Ovary (tissue), 7 donors: ENCODE measurements at regions not wholly inside any gene's neighbourhood (a gene's known extent, or its start where the extent isn't known, plus 50 kb on each side); places are given as distances from the start of the nearest gene placed in this dataset.

Experiments
- DNase-seq, 5 donors: peaks; one replicate each; pipeline ENCODE4 v3.0.0-alpha.2; 2019 to 2020
- H3K27ac ChIP-seq, 2 donors: fragments of 200-600 bp; one replicate each; pipeline versions ENCODE4 v1.5.1 to v1.8.0; 2019 to 2022
- H3K27me3 ChIP-seq: fragments of 200-600 bp; one replicate; pipeline ENCODE4 v1.8.0; 2022
- H3K36me3 ChIP-seq: fragments of 200-600 bp; sonication (generic); one replicate; pipeline ENCODE4 v1.5.1; 2019
- H3K4me1 ChIP-seq: one replicate; pipeline ENCODE4 v1.8.1; 2013; ENCODE audit warnings: mild to moderate bottlenecking, moderate library complexity; ENCODE audit not compliant: insufficient read depth
- H3K4me3 ChIP-seq: fragments of 200-600 bp; sonication (generic); one replicate; pipeline ENCODE4 v1.5.1; 2017
- H3K9me3 ChIP-seq, 2 donors: fragments of 200-600 bp in 1 of 2; sonication (generic) in 1 of 2; one replicate each; pipeline versions ENCODE4 v1.5.1 to v1.8.1; 2013 to 2019; ENCODE audit warnings: mild to moderate bottlenecking in 1 of 2, moderate library complexity in 1 of 2
- CTCF ChIP-seq, 3 donors: fragments of 450-650 bp in 2 of 3; fragments of 200-600 bp in 1 of 3; IDR thresholded peaks; one replicate each; pipeline versions ENCODE4 v1.5.1 to v1.8.0; 2016 to 2022; ENCODE audit warnings: antibody characterized with exemption in 3 of 3, mild to moderate bottlenecking in 1 of 3
- EP300 ChIP-seq: sonication (generic); formaldehyde crosslinking; IDR thresholded peaks from one replicate; pipeline ENCODE4 v1.6.1; 2017; ENCODE audit warnings: antibody characterized with exemption
- POLR2A ChIP-seq: fragments of 450-650 bp; IDR thresholded peaks from one replicate; pipeline ENCODE4 v1.6.1; 2017; ENCODE audit warnings: antibody characterized with exemption, mild to moderate bottlenecking, moderate library complexity
- WGBS, 3 donors: extraction: QIAGEN DNeasy Blood & Tissue Kit in 1 of 3; methylation state at CpG; one replicate each; pipeline versions ENCODE4 v1.1.5 to v1.1.7; 2013 to 2017; 5-methylcytosine and 5-hydroxymethylcytosine counted together
- intact Hi-C, 4 donors: fragments of 100-400 bp; cut with DNase I; formaldehyde crosslinking; loops; one replicate each; pipeline versions ENCODE4 v1.11.0 to v1.15.1; 2022 to 2023
- donor health status: DM: no; HTN: no; CAD: no; lungs with moderate emphysema.
- donor health status: DM: no; HTN: no; CAD: no.
- donor health status: Bipolar disorder and iron deficiency.
- donor health status: DM: no; HTN: no; CAD: no.
- donor health status: DM: yes; HTN: yes; CAD: no.

GRCh38 chr14:100424504-100425428 lies 101.6 kb downstream of the SLC25A47 start:
- no peaks in the 10 kb centered on the region for H3K4me1 ChIP-seq
- DNase-seq, result no peak
- no peaks in the 10 kb centered on the region for H3K36me3 ChIP-seq
- H3K27ac ChIP-seq, result no peak overlapping the region
- intact Hi-C loops, result no loop called here
- H3K27me3 ChIP-seq, result no peaks in the 10 kb centered on the region
- 88 to 95% (median 93%) methylated on average over 6 of the region's 6 CpGs for WGBS, 3 donors
- no peaks in the 10 kb centered on the region for H3K9me3 ChIP-seq
- TF ChIP-seq EP300 (no peak), CTCF (IDR thresholded peaks at IDR 0.05) (no peak), POLR2A (no peak)
- no peak overlapping the region for H3K4me3 ChIP-seq

GRCh38 chr14:100425429-100425827 lies 102.3 kb downstream of the SLC25A47 start:
- no peak overlapping the region for H3K4me3 ChIP-seq
- no peaks in the 10 kb centered on the region for H3K4me1 ChIP-seq
- WGBS, 3 donors, result 75 to 85% (median 79%) methylated on average over 7 of the region's 7 CpGs
- no peak for TF ChIP-seq CTCF (IDR thresholded peaks at IDR 0.05)
- TF ChIP-seq POLR2A, result no peak
- TF ChIP-seq EP300, result no peak
- no peaks in the 10 kb centered on the region for H3K36me3 ChIP-seq
- intact Hi-C loops, result no loop called here
- H3K9me3 ChIP-seq, result no peaks in the 10 kb centered on the region
- no peak overlapping the region for H3K27ac ChIP-seq
- DNase-seq, result no peak
- no peaks in the 10 kb centered on the region for H3K27me3 ChIP-seq

GRCh38 chr14:100426314-100426713 lies 103.2 kb downstream of the SLC25A47 start:
- H3K9me3 ChIP-seq, result no peaks in the 10 kb centered on the region
- H3K36me3 ChIP-seq, result no peaks in the 10 kb centered on the region
- DNase-seq, result no peak
- intact Hi-C loops, result no loop called here
- 93 to 97% (median 94%) methylated on average over 12 of the region's 12 CpGs for WGBS, 3 donors
- H3K4me1 ChIP-seq, result no peaks in the 10 kb centered on the region
- no peak overlapping the region for H3K4me3 ChIP-seq
- no peak for TF ChIP-seq POLR2A
- no peak for TF ChIP-seq EP300
- no peak for TF ChIP-seq CTCF (IDR thresholded peaks at IDR 0.05)
- no peak overlapping the region for H3K27ac ChIP-seq
- H3K27me3 ChIP-seq, result no peaks in the 10 kb centered on the region

GRCh38 chr14:100427166-100427565 lies 104.0 kb downstream of the SLC25A47 start:
- Histone ChIP-seq H3K27me3 (no peaks in the 10 kb centered on the region), H3K27ac (no peak overlapping the region), H3K4me3 (no peak overlapping the region), H3K36me3 (no peaks in the 10 kb centered on the region), H3K9me3 (no peaks in the 10 kb centered on the region), H3K4me1 (no peaks in the 10 kb centered on the region)
- 75 to 82% (median 76%) methylated on average over 6 of the region's 6 CpGs for WGBS, 3 donors
- TF ChIP-seq CTCF (IDR thresholded peaks at IDR 0.05), result no peak
- no peak for TF ChIP-seq POLR2A
- no peak for TF ChIP-seq EP300
- no peak for DNase-seq
- intact Hi-C loops, result no loop called here
